Neuronal stem cell (in vitro differentiated cells): ENCODE measurements at regions not wholly inside any gene's neighbourhood (a gene's known extent, or its start where the extent isn't known, plus 50 kb on each side); places are given as distances from the start of the nearest gene placed in this dataset.

Experiments
- DNase-seq: peaks from one replicate; pipeline ENCODE4 v3.0.0-alpha.2; 2013; ENCODE audit warnings: low spot score
- H2AFZ ChIP-seq: one replicate; pipeline ENCODE4 v1.6.1; 2013; ENCODE audit warnings: mild to moderate bottlenecking, low read length, inconsistent platforms
- H2AK5ac ChIP-seq: 2 replicates; pipeline ENCODE4 v1.6.1; 2013; ENCODE audit warnings: low read depth, mild to moderate bottlenecking, inconsistent platforms, low read length, moderate library complexity, mixed read lengths
- H2BK120ac ChIP-seq: 2 replicates; pipeline ENCODE4 v1.6.1; 2013; ENCODE audit warnings: low read depth, mild to moderate bottlenecking, inconsistent platforms, low read length, moderate library complexity, mixed read lengths
- H2BK12ac ChIP-seq: one replicate; pipeline ENCODE4 v1.6.1; 2013; ENCODE audit warnings: low read length, inconsistent platforms
- H2BK15ac ChIP-seq: 2 replicates; pipeline ENCODE4 v1.6.1; 2013; ENCODE audit warnings: mild to moderate bottlenecking, low read length, inconsistent platforms, mixed read lengths
- H2BK5ac ChIP-seq: one replicate; pipeline ENCODE4 v1.6.1; 2013; ENCODE audit warnings: inconsistent platforms, mild to moderate bottlenecking, low read length, moderate library complexity
- H3K14ac ChIP-seq: one replicate; pipeline ENCODE4 v1.6.1; 2013; ENCODE audit warnings: low read length, inconsistent platforms
- H3K18ac ChIP-seq: 2 replicates; pipeline ENCODE4 v1.6.1; 2013; ENCODE audit warnings: low read length, inconsistent platforms
- H3K23ac ChIP-seq: 2 replicates; pipeline ENCODE4 v1.6.1; 2013; ENCODE audit warnings: low read depth, mild to moderate bottlenecking, mixed read lengths, low read length, inconsistent platforms; ENCODE audit not compliant: poor library complexity
- H3K27ac ChIP-seq: replicated peaks from 3 replicates; pipeline ENCODE4 v1.5.1; 2013; ENCODE audit warnings: low read length, inconsistent platforms
- H3K27me3 ChIP-seq, 3 experiments: 2 replicates each; pipeline ENCODE4 v1.6.1; 2013; ENCODE audit warnings: low read length in 3 of 3, mild to moderate bottlenecking in 2 of 3, inconsistent platforms in 1 of 3, low read depth in 1 of 3, mixed read lengths in 1 of 3, moderate library complexity in 1 of 3; ENCODE audit not compliant: control insufficient read depth in 3 of 3, insufficient read depth in 3 of 3
- H3K36me3 ChIP-seq, 2 donors: replicated peaks in 1 of 2; 2 replicates each; pipeline ENCODE4 v1.6.1; 2013; ENCODE audit warnings: low read length in 2 of 2; ENCODE audit not compliant: control insufficient read depth in 2 of 2, insufficient read depth in 2 of 2
- H3K4ac ChIP-seq: 2 replicates; pipeline ENCODE4 v1.6.1; 2013; ENCODE audit warnings: inconsistent platforms, mild to moderate bottlenecking, low read length, moderate library complexity
- H3K4me1 ChIP-seq, 2 donors: 1 replicate in 1 of 2; 2 replicates in 1 of 2; pipeline ENCODE4 v1.6.1; 2013; ENCODE audit warnings: low read length in 2 of 2, low read depth in 1 of 2; ENCODE audit not compliant: control insufficient read depth in 2 of 2, insufficient read depth in 1 of 2
- H3K4me2 ChIP-seq: one replicate; pipeline ENCODE4 v1.6.1; 2013; ENCODE audit warnings: mild to moderate bottlenecking, low read length, inconsistent platforms; ENCODE audit not compliant: insufficient read depth, poor library complexity, severe bottlenecking
- H3K4me3 ChIP-seq, 2 donors: 2 replicates each; pipeline ENCODE4 v1.5.1; 2013; ENCODE audit warnings: low read length in 2 of 2, mild to moderate bottlenecking in 2 of 2, inconsistent platforms in 1 of 2, moderate library complexity in 1 of 2
- H3K79me1 ChIP-seq: one replicate; pipeline ENCODE4 v1.6.1; 2013; ENCODE audit warnings: low read depth, mild to moderate bottlenecking, inconsistent platforms, low read length, moderate library complexity
- H3K9ac ChIP-seq: one replicate; pipeline ENCODE4 v1.6.1; 2013; ENCODE audit warnings: mild to moderate bottlenecking, low read depth, low read length, inconsistent platforms; ENCODE audit not compliant: poor library complexity
- H3K9me3 ChIP-seq, 2 donors: replicated peaks in 1 of 2; 2 replicates each; pipeline versions ENCODE3 to v1.6.1; 2013; ENCODE audit warnings: low read length in 2 of 2, mild to moderate bottlenecking in 2 of 2, inconsistent platforms in 1 of 2, low read depth in 1 of 2, mixed read lengths in 1 of 2, moderate library complexity in 1 of 2; ENCODE audit not compliant: control insufficient read depth in 2 of 2, insufficient read depth in 1 of 2
- H4K8ac ChIP-seq: one replicate; pipeline ENCODE4 v1.6.1; 2013; ENCODE audit warnings: low read depth, mild to moderate bottlenecking, inconsistent platforms, low read length, moderate library complexity
- H4K91ac ChIP-seq: one replicate; pipeline ENCODE4 v1.6.1; 2013; ENCODE audit warnings: low read length, low read depth, mild to moderate bottlenecking, inconsistent platforms; ENCODE audit not compliant: poor library complexity
- WGBS, 2 donors: extraction: QIAGEN DNeasy Blood & Tissue Kit; methylation state at CpG; one replicate each; pipeline ENCODE4 v1.1.7; 2013; ENCODE audit warnings: missing lambda C conversion rate in 2 of 2, mixed read lengths in 1 of 2; ENCODE audit not compliant: insufficient read length in 2 of 2, insufficient replicate concordance in 1 of 2; ENCODE audit errors: extremely low coverage in 2 of 2; 5-methylcytosine and 5-hydroxymethylcytosine counted together

- WGBS, 2 donors, result no CpG with 5 or more reads among the region's 4 CpGs
- Histone ChIP-seq H3K4me3 (no peak overlapping the region), H2BK120ac (no peak overlapping the region), H3K27ac (no peak overlapping the region), H3K4me1 (no peaks in the 10 kb centered on the region), H3K4me2 (no peak overlapping the region), H2BK15ac (no peak overlapping the region), H3K23ac (no peak overlapping the region), H3K36me3 (no peaks in the 10 kb centered on the region), H3K79me1 (no peaks in the 10 kb centered on the region), H3K14ac (no peak overlapping the region), H2AFZ (no peak overlapping the region), H3K18ac (no peak overlapping the region), H2BK12ac (no peak overlapping the region), H3K4ac (no peak overlapping the region), H4K8ac (no peak overlapping the region), H2BK5ac (no peak overlapping the region), H2AK5ac (no peak overlapping the region), H3K9ac (no peak overlapping the region), H3K27me3 (no peaks in the 10 kb centered on the region), H4K91ac (no peak overlapping the region), H3K9me3 (no peaks in the 10 kb centered on the region)
- no peak for DNase-seq
Observed at GRCh38 chr2:192591617-192592016, 396.9 kb upstream of the TMEFF2 start.

GRCh38 chr2:192585418-192585817, 390.7 kb upstream of the TMEFF2 start:
- H3K4me3 ChIP-seq, result no peak overlapping the region
- H4K8ac ChIP-seq, result no peak overlapping the region
- no CpG with 5 or more reads among the region's 3 CpGs for WGBS, 2 donors
- H3K4me2 ChIP-seq, result no peak overlapping the region
- no peak for DNase-seq
- H3K18ac ChIP-seq, result no peak overlapping the region
- H3K9me3 ChIP-seq, result no peaks in the 10 kb centered on the region
- H2BK12ac ChIP-seq, result no peak overlapping the region
- H3K27me3 ChIP-seq, result no peaks in the 10 kb centered on the region
- no peak overlapping the region for H2BK5ac ChIP-seq
- H4K91ac ChIP-seq, result no peak overlapping the region
- H3K27ac ChIP-seq, result no peak overlapping the region
- H2BK120ac ChIP-seq, result no peak overlapping the region
- H2AFZ ChIP-seq, result no peak overlapping the region
- H3K14ac ChIP-seq, result no peak overlapping the region
- H3K36me3 ChIP-seq, result no peaks in the 10 kb centered on the region
- H3K79me1 ChIP-seq, result no peaks in the 10 kb centered on the region
- no peaks in the 10 kb centered on the region for H3K4me1 ChIP-seq
- no peak overlapping the region for H3K4ac ChIP-seq
- H3K9ac ChIP-seq, result no peak overlapping the region
- H3K23ac ChIP-seq, result no peak overlapping the region
- no peak overlapping the region for H2BK15ac ChIP-seq
- H2AK5ac ChIP-seq, result no peak overlapping the region

- H3K4me3 ChIP-seq, result no peak overlapping the region
- no peak overlapping the region for H4K91ac ChIP-seq
- H2AFZ ChIP-seq, result no peak overlapping the region
- H3K14ac ChIP-seq, result no peak overlapping the region
- H3K9ac ChIP-seq, result no peak overlapping the region
- H2AK5ac ChIP-seq, result no peak overlapping the region
- no peak overlapping the region for H3K23ac ChIP-seq
- no peak overlapping the region for H3K4me2 ChIP-seq
- no peak overlapping the region for H3K18ac ChIP-seq
- H2BK15ac ChIP-seq, result no peak overlapping the region
- DNase-seq, result no peak
- H2BK120ac ChIP-seq, result no peak overlapping the region
- H3K4ac ChIP-seq, result no peak overlapping the region
- no peaks in the 10 kb centered on the region for H3K9me3 ChIP-seq
- H3K79me1 ChIP-seq, result no peaks in the 10 kb centered on the region
- no peak overlapping the region for H2BK12ac ChIP-seq
- no peak overlapping the region for H4K8ac ChIP-seq
- WGBS, 2 donors, result no CpG with 5 or more reads among the region's 1 CpG
- H3K36me3 ChIP-seq, result no peaks in the 10 kb centered on the region
- no peak overlapping the region for H3K27ac ChIP-seq
- H2BK5ac ChIP-seq, result no peak overlapping the region
- H3K27me3 ChIP-seq, result no peaks in the 10 kb centered on the region
- no peaks in the 10 kb centered on the region for H3K4me1 ChIP-seq
Observed at GRCh38 chr2:192584976-192585375, 390.2 kb upstream of the TMEFF2 start.

GRCh38 chr2:192579965-192580700, 385.4 kb upstream of the TMEFF2 start:
- no peak overlapping the region for H2BK5ac ChIP-seq
- no peaks in the 10 kb centered on the region for H3K4me1 ChIP-seq
- H2BK15ac ChIP-seq, result no peak overlapping the region
- H4K91ac ChIP-seq, result no peak overlapping the region
- H3K9ac ChIP-seq, result no peak overlapping the region
- H3K79me1 ChIP-seq, result no peaks in the 10 kb centered on the region
- H2AFZ ChIP-seq, result no peak overlapping the region
- no peak overlapping the region for H3K4ac ChIP-seq
- H2AK5ac ChIP-seq, result no peak overlapping the region
- H3K23ac ChIP-seq, result no peak overlapping the region
- H3K4me2 ChIP-seq, result no peak overlapping the region
- H3K36me3 ChIP-seq, result no peaks in the 10 kb centered on the region
- WGBS, 2 donors, result no CpG with 5 or more reads among the region's 2 CpGs
- no peak overlapping the region for H3K14ac ChIP-seq
- H3K27me3 ChIP-seq, result no peaks in the 10 kb centered on the region
- no peak overlapping the region for H2BK120ac ChIP-seq
- H3K18ac ChIP-seq, result no peak overlapping the region
- H4K8ac ChIP-seq, result no peak overlapping the region
- no peak for DNase-seq
- no peak overlapping the region for H2BK12ac ChIP-seq
- H3K4me3 ChIP-seq, result no peak overlapping the region
- H3K9me3 ChIP-seq, result no peaks in the 10 kb centered on the region
- H3K27ac ChIP-seq, result no peak overlapping the region
